NCI-H82 (cell line): ENCODE measurements at regions not wholly inside any gene's neighbourhood (a gene's known extent, or its start where the extent isn't known, plus 50 kb on each side); places are given as distances from the start of the nearest gene placed in this dataset.
"Not testable (repeated sequence)": the region's sequence is repeated elsewhere in the genome, so short reads cannot be mapped to it uniquely, and the experiment has no call there.

Experiments used
- DNase-seq: peaks from one replicate; lab custom pipeline; 2025; lab: John Stamatoyannopoulos, UW

DNA sequence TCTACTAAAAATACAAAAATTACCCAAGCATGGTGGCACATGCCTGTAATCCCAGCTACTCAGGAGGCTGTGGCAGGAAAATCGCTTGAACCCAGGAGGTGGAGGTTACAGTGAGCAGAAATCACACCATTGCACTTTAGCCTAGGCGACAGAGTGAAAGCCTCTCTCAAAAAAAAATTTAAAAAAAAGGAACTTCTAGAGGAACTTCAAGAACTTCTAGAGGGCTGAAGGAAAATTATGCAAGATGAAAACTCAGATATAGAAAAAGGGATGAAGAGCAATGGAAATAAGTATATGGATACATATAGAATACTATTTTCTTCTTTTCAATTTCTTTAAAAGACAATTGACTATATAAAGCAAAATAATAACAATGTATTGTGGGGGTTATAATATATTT, 51.2 kb upstream of the PRR5 start:
- no peak for DNase-seq

DNA sequence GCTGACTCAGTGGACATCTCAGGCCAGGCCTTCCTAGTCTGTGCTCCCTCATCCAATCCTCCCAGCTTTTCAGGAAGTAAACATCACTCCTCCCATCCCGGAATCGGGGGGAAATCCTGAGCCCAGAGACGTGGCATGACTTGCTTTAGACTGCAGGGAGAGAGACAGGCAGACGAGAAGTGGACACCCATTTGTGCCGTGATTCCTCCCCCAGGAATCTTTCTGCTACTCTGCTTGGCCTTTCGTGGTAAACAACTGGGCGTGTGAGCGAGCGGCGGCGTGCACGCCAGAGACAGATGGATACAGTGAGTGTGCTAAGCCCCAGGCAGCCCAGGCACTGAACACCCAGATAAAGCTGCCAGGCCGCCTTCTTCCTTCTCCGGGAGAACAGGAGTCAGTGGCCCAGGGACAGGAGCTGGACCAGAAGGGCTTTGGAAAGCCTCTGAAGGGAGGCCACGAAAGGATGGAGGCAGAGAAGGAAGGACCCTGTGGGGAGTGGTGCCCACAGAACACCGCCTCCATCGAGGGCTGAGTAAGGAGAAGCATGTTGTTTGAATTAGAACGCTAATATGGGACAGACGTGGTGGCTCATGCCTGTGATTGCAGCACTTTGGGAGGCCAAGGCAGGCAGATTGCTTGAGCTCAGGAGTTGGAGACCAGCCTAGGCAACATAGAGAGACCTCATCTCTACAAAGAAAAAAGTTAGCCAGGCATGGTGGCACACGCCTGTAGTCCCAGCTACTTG, 53.0 kb upstream of the PRR5 start:
- peak; percentile 40 for DNase-seq

DNA sequence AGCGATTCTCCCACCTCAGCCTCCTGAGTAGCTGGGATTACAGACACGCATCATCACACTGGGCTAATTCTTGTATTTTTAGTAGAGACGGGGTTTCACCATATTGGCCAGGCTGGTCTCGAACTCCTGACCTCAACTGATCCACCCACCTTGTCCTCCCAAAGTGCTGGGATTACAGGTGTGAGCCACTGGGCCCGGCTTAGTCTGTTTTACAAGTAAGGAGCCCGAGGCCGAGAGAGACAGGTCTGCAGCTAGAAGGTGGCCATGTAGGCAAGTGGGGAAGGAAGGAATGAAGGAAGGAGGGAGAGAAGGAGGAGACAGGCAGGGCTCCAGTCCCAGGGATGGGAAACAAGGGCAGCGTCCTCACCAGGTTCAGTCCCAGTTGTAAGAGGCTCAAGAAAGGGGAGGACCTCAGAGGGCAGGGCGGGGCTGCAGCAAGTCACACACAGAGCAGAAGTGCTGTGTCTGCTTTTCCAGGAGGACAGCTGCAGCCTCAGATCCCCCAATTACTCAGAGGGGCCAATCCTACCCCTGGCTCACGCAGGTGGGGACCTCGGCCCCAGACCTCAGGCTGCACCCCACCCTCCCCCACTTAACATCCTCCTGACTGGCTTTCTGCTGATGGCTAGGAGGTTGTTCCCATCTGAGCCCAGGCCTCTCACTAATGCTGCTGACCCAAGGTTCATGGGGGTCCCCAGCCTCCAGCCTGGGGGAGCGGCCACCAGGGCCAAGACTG, 53.8 kb upstream of the PRR5 start:
- DNase-seq = peak; percentile 41

DNA sequence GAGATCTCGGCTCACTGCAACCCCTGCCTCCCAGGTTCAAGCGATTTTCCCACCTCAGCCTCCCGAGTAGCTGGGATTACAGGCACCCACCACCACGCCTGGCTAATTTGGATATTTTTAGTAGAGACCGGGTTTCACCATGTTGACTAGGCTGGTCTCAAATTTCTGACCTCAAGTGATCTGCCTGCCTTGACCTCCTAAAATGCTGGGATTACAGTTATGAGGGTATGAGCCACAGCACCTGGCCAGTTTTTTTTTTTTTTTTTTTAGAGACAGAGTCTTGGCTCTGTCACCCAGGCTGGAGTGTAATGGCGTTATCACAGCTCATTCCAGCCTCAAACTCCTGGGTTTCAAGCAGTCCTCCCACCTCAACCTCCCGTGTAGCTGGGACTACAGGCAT, 54.9 kb upstream of the PRR5 start:
- DNase-seq = no peak

DNA sequence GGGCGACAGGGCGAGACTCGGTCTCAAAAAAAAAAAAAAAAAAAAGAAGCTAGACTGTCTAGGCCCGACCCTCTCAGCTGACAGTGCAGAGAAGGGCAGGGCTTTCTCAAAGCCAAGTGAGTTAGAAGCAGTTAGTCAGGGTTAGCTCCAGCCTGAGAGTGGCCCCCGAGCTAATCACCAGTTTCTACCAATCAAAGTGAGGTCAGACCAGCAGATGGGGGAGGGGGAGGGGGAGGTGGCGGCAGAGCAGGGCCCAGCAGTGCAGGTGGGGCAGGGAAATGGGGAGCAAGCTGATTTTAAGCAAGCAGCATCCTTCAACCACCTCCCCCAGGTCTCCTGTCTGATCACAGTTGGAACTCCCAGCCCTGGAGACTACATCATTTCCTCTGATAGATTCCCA, 55.3 kb upstream of the PRR5 start:
- DNase-seq = peak; percentile 39

DNA sequence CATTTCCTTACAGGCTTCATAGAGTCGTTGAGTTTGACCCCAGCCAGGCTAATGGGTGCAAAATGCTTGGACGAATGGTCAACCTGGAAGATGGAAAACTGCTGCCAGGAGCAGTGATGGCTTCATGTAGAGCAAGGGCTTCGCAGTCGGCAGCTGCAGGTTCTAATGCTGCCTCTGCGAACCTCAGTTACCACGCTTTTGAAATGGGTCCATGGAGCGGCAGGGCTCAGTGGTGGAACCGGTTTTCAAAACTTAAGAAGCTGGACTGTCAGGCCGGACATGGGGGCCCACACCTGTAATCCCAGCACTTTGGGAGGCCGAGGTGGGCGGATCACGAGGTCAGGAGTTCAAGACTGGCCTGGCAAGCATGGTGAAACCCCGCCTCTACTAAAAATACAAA, 55.9 kb upstream of the PRR5 start:
- DNase-seq = no peak

DNA sequence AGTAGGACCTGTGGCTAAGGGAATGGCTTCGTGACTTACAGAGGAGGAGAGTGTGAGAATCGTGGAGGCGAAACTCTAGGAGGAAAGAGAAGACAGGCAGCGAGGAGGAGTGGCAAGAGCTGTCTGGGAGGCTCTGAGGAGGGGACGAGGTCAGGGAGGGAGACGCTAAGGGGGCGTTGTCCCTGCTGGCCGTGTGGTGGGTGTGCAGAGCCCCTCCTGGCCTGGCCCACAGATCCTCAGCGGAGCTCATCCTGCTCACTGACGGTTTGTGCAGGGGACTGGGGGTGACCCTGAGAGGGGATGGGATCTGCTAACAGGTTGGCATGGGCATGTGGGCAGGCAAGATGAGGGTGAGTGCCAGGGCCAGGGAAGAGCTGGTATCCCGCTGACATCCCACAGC, 56.5 kb upstream of the PRR5 start:
- DNase-seq = no peak

DNA sequence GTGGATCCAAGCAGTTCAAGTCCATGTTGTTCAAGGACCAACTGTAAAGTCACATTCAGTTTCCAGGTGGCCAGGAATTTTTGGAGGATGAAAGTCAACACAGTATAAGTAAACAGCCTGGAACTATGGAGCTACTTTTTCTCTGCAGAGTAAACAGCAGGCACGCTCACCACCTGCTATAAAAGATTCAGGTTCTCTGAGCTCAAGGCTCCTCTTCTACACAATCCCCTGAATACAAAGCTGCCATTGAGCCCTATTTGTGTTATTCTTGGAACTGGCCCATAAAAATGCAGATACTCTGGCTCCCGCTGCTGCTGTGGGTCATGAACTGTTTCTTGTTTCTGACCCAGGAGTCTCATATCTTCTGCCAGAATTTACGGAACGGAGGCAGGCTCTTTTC, 56.9 kb upstream of the PRR5 start:
- no peak for DNase-seq

DNA sequence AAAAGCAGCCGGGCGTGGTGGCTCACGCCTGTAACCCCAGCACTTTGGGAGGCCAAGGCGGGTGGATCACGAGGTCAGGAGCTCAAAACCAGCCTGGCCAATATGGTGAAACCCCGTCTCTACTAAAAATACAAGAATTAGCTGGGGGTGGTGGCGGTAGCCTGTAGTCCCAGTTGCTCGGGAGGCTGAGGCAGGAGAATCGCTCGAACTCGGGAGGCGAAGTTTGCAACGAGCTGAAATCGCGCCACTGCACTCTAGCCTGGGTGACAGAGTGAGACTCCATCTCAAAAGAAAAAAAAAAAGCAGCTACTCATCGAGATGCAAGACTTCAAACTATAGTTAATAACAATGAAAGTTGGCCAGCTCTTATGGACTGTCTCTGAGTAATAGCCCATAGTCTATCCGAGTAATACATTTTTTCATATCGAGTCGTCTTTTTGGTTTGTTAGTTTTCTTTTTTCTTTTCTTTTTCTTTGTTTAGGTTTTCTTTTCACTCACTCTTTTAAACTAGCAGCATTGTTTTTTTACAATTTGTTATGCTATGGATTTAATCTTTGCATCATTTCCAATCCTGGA, 58.4 kb upstream of the PRR5 start:
- not testable (repeated sequence) for DNase-seq

DNA sequence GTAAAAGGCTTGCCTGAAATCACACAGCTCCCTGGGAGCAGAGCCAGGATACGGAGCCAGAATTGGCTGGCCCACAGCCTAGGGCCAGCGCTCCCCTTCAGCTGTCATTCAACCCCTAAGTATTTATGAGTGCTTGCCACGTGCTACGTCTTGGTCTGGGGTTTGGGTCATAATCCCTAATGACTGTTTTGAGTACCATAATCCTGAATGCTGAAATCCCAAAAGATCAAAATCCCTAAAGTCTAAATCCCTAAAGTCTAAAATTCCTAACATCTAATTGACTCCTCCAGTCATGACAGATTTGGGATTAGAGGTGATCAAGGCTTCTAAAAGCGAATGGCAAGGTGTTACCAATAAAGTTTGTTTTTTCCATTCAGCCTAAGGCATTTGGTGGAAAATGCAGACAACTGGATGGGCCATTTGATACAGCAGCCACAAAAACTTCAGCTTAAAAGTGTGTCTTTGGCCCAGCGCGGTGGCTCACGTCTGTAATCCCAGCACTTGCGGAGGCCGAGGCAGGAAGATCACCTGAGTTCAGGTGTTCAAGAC, 59.8 kb upstream of the PRR5 start:
- peak; percentile 67 for DNase-seq

DNA sequence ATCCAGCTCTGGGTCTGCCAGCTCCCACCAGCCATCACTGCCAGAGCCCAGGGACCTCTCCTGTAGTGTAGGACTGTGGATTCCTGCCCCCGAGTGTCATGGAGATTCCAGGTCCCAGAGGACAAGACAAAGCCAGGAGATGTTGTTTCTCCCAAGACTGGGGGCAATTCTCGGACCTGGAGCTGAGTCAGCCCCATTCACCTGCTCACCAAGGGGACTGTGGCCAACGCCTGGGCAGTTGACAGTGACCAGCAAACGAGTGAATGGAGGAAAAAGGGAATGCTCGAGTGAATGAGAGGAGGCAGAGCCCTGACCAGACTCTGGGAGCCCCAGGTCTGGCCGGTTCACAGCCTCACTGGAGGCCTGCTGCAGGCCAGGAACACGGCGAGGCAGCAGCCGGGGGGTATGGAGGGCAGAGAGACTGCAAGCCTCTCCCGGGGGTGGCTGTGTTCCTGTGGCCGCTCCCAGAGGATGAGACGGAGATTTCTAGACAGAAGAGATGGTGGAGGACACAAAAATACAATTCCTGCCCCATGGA, 61.3 kb upstream of the PRR5 start:
- DNase-seq = no peak

DNA sequence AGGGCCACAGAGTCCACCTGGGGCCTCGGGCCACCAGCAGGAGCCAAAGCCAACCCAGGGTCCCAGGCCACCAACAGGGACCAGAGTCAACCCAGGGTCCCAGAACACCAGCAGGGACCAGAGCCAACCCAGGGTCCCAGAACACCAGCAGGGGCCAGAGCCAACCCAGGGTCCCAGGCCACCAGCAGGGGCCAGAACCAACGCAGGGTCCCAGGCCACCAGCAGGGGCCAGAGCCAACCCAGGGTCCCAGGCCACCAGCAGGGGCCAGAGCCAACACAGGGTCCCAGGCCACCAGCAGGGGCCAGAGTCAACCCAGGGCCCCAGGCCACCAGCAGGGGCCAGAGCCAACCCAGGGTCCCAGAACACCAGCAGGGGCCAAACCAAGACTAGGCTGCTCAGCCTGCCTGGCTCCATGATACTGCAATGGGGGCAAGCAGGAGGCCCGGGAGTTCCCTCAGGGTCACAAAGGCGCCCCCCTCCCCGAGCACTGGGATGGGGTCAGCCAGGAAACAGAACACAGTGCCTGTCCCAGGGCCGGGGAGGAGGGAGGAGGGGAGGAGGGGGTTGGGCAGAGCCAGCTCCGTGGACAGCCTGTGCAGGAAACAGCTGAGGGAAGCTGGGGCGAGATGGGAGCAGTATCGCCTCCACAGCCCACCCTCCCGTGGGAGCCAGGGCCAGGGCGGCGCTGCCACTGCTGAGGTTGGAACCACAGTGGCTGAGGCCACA, 62.0 kb upstream of the PRR5 start:
- no peak for DNase-seq

DNA sequence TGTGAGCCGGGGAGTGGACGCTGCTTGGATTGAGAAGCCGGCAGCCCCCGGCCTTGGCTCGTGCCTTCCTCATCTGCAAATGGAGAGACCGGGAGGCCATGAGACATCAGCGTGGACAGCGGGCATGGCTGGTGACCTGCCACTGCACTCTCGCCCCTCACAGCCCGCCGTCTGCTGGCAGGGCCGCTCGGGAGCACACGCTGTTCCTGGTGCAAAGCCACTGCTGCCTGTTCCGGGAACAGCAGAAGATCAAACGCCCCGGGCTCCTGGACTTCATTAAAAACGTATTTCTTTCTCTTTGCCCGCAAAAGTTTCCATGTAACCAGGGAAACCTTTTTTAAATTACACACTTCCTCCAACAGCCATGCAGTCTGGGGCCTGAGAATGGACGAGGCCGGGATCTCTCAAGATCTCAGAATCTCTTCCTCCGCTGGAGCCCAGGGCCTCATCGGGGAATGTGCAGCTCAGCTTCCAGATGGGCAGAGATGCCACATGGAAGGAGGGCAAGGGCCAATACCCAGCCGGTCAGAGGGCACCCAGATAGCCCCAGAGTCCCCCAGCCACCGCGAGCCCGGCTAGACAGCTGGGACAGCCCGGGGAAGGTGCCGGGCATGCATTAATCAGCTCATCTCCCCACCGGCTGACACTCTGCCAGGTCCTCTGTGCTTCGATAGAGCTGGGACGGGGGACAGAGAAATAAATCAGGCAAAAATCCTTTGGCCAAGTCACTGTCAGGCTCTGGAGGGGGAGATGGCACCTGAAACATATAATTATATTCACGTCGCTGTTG, 62.8 kb upstream of the PRR5 start:
- peak; percentile 28 for DNase-seq

DNA sequence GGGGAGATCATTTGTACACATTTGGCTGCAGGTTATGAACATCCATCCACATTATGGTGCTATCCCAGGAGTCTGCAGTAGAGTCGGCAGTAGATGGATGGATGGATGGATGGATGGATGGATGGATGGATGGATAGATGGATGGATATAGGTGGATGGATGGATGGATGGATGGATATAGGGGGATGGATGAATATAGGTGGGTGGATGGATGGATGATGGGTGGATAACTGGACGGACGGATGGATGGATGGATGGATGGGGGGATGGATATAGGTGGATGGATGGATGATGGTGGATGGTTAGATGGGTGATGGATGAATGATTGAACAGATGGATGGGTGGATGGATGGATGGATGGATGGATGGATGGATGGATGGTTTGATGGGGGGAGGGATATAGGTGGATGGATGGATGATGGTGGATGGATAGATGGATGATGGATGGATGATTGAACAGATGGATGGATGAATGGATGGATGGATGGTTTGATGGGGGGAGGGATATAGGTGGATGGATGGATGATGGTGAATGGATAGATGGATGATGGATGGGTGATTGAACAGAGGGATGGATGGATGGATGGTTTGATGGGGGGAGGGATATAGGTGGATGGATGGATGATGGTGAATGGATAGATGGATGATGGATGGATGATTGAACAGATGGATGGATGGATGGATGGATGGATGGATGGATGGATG, 65.3 kb upstream of the PRR5 start:
- not testable (repeated sequence) for DNase-seq

DNA sequence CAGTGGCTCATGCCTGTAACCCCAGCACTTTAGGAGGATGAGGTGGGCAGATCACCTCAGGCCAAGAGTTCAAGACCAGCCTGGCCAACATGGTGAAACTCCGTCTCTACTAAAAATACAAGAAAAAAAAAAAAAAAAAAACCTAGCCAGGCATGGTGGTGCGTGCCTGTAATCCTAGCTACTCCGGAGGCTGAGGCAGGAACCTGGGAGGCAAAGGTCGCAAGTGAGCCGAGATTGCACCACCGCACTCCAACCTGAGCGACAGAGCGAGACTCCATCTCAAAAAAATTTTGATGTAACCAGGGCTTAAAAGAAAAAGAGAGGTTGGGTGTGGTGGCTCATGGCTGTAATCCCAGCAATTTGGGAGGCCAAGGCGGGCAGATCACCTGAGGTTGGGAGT, 66.4 kb upstream of the PRR5 start:
- DNase-seq = not testable (repeated sequence)

DNA sequence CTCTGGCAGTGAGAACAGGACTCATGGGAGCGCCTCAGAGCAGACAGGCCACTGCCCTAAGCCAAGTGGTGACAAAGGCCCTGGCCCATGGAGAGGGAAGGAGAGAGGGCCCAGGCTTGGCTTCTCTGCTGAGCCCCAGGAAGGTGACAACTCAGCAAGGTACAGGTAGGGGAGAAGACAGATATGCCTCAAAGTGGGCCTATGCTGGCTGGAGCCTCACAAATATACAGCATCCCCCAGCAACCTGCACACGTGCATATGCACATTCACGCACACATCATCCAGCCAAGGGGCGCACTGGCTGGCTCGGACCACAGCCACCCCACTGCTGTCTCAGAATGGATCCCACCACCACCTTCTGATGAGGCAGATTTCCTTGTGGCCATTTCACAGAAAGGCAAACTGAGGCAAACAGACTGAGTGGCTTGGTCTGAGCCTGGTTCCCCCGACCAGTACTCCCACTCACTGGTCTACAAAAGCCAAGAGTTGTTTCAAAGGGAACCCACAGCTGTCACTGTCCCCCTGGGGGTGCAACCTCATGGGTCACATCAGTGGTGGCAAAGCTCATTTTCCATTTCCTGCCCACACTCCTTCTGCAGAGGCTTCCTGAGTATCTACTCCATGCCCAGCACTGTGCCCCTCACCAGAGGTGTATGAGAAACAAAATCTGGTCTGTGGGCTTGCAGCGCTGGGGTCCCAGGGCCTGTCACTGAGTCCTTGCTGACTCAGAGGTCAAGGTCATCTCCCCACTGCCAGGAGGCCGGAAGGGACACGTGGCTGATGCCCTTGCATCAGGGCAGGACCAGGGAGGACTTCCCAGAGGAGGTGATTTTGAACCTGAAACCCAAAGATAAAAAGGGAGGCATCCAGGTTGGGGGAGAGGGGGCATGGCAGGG, 67.3 kb upstream of the PRR5 start:
- DNase-seq = no peak

DNA sequence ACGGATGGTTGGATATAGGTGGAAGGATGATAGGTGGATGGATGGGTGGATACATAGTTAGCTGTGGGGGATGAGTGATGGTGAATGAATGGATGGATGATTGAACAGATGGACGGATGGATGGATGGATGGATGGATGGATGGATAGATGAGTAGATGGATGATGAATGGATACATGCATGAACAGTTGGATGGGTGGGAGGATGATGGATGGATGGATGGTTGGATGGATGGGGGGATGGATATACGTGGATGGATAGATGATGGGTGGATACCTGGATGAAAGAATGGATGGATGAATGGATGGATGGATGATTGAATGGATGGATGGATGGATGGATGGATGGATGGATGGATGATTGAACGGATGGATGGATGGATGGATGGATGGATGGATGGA, 68.4 kb upstream of the PRR5 start:
- DNase-seq = no peak

DNA sequence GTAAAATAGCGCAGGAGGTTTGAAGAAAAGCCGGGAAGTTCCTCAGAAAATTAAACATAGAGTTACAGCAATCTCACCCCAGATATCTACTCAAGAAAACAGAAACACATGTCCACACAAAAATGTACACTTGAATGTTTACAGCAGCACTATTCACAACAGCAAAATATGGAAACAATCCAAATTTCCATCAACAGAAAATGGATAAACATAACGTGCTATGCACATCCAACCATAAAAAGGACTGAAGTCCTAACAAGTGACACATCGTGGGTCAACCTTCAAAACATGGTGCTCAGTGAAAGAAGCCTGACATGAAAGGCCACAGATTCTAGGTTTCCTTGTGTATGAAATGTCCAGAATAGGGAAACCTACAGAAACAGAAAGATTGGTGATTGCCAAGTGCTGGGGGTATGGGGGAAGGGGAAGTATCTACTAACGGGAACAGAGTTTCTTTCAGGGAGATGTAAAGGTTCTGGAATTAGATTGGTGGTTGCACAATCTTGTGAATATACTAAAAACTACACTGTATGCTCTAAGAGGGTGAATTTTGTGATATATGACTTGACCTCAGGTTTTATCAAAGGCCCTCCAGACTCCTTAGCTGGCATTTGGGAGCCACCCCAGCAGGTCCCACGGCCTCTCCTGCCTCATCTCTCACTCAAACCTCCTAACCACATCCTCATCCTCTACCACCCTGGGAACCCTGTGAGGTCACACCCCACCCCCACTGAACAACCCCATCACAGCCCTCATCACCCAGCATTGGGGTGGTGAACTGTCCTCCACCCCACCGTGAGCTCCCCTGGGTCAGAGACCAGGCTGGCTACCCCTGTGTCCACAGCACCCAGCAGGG, 69.2 kb upstream of the PRR5 start:
- no peak for DNase-seq

DNA sequence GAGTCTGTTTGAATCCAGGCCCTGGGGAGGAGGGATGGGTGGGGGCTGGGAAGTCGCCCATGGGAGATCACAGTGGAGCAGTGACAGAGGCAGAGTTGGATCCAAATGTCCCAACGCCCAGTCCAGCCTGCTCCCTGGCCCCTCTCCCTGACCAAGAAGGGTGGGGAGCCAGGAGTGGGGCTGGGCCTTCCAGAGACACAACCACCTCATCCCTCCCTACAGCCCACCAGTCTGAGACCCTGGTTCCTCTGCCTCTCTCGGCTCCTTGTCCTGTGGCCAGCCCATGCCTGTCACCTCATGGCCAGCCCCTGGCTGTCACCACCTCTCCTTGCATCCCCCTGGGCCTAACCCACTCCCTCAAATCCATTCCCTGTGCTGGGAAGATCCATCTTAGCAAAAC, 71.2 kb upstream of the PRR5 start:
- DNase-seq = no peak
